ENCODE measurements at regions not wholly inside any gene's neighbourhood (a gene's known extent, or its start where the extent isn't known, plus 50 kb on each side); places are given as distances from the start of the nearest gene placed in this dataset.
A peak's percentile ranks its signal among the peaks of the same experiment; 100 is the strongest.

DNA sequence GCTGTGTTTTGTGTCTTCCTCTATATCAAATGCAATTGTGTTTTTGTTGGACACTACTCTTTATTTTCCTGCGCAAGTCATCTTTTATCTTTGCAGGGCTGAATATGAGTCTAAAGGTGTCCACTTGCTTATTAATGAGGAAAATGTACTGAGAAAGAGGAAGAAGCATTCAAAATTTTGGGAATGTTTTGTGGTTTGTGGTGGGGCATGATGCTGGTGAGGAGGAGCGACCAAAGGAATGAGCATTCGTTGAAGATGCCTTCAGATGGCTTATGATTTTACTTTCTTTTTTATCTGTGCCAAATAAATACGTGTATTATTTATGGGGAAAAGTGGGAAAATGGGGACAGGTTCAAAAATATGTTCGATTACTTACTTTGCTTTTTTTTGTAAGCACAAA lies 63.9 kb upstream of the SMIM21 start:
- no peak overlapping the region for H3K4me3 ChIP-seq (ENCODE audit: insufficient read depth, low read depth, low read length)
- no peaks in the 10 kb centered on the region for H3K79me2 ChIP-seq (ENCODE audit: insufficient read depth, low read length)
- H3K9me3 Mint-ChIP-seq (ENCODE audit: unreplicated experiment) = peaks cover 2% of the 10 kb centered on the region
- FAIRE-seq (no peak), DNase-seq (ENCODE audit: low read depth) (peak; percentile 56)
- H3K4me2 ChIP-seq (ENCODE audit: low read length) = no peak overlapping the region
- H3K4me1 ChIP-seq (ENCODE audit: insufficient read depth, low read length) = peaks cover 10% of the 10 kb centered on the region
- H3K4me1 Mint-ChIP-seq (ENCODE audit: low read depth, unreplicated experiment) = peaks cover 22% of the 10 kb centered on the region
- no peaks in the 10 kb centered on the region for H3K27me3 ChIP-seq (ENCODE audit: insufficient read depth, low read length)
- H3K4me3 Mint-ChIP-seq (ENCODE audit: unreplicated experiment) = no peak overlapping the region
- H3K27ac Mint-ChIP-seq (ENCODE audit: unreplicated experiment) = peak overlapping the region; percentile 67
- TF ChIP-seq, protein P1, sequence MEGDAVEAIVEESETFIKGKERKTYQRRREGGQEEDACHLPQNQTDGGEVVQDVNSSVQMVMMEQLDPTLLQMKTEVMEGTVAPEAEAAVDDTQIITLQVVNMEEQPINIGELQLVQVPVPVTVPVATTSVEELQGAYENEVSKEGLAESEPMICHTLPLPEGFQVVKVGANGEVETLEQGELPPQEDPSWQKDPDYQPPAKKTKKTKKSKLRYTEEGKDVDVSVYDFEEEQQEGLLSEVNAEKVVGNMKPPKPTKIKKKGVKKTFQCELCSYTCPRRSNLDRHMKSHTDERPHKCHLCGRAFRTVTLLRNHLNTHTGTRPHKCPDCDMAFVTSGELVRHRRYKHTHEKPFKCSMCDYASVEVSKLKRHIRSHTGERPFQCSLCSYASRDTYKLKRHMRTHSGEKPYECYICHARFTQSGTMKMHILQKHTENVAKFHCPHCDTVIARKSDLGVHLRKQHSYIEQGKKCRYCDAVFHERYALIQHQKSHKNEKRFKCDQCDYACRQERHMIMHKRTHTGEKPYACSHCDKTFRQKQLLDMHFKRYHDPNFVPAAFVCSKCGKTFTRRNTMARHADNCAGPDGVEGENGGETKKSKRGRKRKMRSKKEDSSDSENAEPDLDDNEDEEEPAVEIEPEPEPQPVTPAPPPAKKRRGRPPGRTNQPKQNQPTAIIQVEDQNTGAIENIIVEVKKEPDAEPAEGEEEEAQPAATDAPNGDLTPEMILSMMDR (IDR thresholded peaks at IDR 0.05; ENCODE audit: insufficient read depth, low read depth, low read length) = no peak
- no peak for TF ChIP-seq EZH2 (IDR thresholded peaks at IDR 0.05; ENCODE audit: insufficient read depth, low read length)
- no peaks in the 10 kb centered on the region for H3K36me3 Mint-ChIP-seq (ENCODE audit: low read depth, unreplicated experiment)
- no peaks in the 10 kb centered on the region for H3K36me3 ChIP-seq (ENCODE audit: insufficient read depth, low read length)
- H4K20me1 ChIP-seq (ENCODE audit: insufficient read depth, low read length) = no peaks in the 10 kb centered on the region
- H3K9me3 ChIP-seq (ENCODE audit: insufficient read depth, low read depth, low read length) = no peaks in the 10 kb centered on the region
- no peak overlapping the region for H2AFZ ChIP-seq (ENCODE audit: low read depth, low read length)
- no peak overlapping the region for H3K9ac ChIP-seq (ENCODE audit: low read length)
- no peak overlapping the region for H3K27ac ChIP-seq (ENCODE audit: low read depth, low read length)
- peaks cover 2% of the 10 kb centered on the region for H3K27me3 Mint-ChIP-seq (ENCODE audit: low read depth, unreplicated experiment)

DNA sequence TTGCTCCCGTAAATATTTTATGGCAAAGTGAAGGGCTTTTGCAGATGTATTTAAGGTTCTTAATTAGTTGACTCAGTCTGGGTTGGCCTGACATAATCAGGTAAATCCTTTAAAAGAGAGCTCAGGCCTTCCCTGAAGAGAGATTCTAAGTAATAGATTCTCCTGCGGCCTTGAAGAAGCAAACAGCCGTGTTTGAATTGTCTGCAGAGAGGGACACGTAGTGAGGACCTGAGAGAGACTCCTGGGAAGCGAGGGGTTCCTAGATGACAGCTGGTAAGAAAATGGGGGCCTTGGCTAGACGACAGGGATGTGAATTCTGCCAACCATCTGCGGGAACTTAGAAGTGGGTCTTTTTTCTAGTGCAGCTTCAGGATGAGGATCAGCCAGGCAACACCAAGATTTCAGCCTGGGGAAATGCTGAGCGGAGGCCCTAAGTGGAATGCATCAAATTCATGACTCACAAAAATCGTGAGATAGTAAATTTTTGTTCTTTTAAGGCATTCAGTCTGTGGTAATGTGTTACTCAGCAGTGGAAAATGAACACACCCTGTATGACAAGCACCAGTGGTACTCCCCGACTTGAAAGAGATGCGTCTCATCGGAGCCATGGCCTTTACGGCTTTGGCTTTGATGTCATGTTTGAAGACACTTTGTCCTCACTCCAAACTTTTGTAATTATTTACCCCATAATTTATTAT lies 62.1 kb upstream of the SMIM21 start:
- DNase-seq (ENCODE audit: low read depth) (peak; percentile 98), FAIRE-seq (peak; percentile 100)
- Mint-ChIP-seq H3K4me1 (ENCODE audit: low read depth, unreplicated experiment) (peaks cover 20% of the 10 kb centered on the region), H3K27me3 (ENCODE audit: low read depth, unreplicated experiment) (no peaks in the 10 kb centered on the region), H3K27ac (ENCODE audit: unreplicated experiment) (peak overlapping the region; percentile 100), H3K9me3 (ENCODE audit: unreplicated experiment) (peaks cover 2% of the 10 kb centered on the region), H3K36me3 (ENCODE audit: low read depth, unreplicated experiment) (no peaks in the 10 kb centered on the region), H3K4me3 (ENCODE audit: unreplicated experiment) (peak overlapping the region; percentile 58)
- Histone ChIP-seq H3K4me3 (ENCODE audit: insufficient read depth, low read depth, low read length) (no peak overlapping the region), H3K27ac (ENCODE audit: low read depth, low read length) (peak overlapping the region; percentile 94), H2AFZ (ENCODE audit: low read depth, low read length) (peak overlapping the region; percentile 74), H3K79me2 (ENCODE audit: insufficient read depth, low read length) (no peaks in the 10 kb centered on the region), H4K20me1 (ENCODE audit: insufficient read depth, low read length) (no peaks in the 10 kb centered on the region), H3K27me3 (ENCODE audit: insufficient read depth, low read length) (no peaks in the 10 kb centered on the region), H3K36me3 (ENCODE audit: insufficient read depth, low read length) (no peaks in the 10 kb centered on the region), H3K4me2 (ENCODE audit: low read length) (peak overlapping the region; percentile 75), H3K9ac (ENCODE audit: low read length) (peak overlapping the region; percentile 74), H3K4me1 (ENCODE audit: insufficient read depth, low read length) (peaks cover 10% of the 10 kb centered on the region), H3K9me3 (ENCODE audit: insufficient read depth, low read depth, low read length) (no peaks in the 10 kb centered on the region)
- TF ChIP-seq, protein P1 (IDR thresholded peaks at IDR 0.05; ENCODE audit: insufficient read depth, low read depth, low read length) = no peak
- TF ChIP-seq EZH2 (IDR thresholded peaks at IDR 0.05; ENCODE audit: insufficient read depth, low read length) = no peak

DNA sequence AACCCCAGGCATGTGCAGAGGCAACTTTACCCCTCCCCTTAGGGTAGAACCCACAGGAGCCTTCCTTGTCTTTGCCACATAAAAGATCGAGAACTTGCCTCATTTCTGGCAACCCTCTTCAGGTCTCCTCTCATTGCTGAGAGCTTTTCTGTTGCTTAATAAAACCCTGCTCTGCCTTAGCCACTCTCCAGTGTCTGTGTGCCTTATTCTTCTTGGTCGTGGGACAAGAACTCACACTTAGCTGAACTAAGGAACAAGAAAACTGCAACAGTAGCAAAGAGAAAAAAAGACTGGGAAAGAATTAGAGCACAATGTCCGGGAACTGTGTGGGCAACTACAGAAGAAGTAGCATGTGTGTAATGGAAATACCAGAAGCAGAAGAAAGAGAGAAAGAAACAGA lies 56.2 kb upstream of the SMIM21 start:
- Histone ChIP-seq H3K79me2 (ENCODE audit: insufficient read depth, low read length) (no peaks in the 10 kb centered on the region), H3K4me2 (ENCODE audit: low read length) (no peak overlapping the region), H3K9me3 (ENCODE audit: insufficient read depth, low read depth, low read length) (peaks cover 6% of the 10 kb centered on the region), H3K27ac (ENCODE audit: low read depth, low read length) (no peak overlapping the region), H3K4me1 (ENCODE audit: insufficient read depth, low read length) (no peaks in the 10 kb centered on the region), H4K20me1 (ENCODE audit: insufficient read depth, low read length) (no peaks in the 10 kb centered on the region), H3K36me3 (ENCODE audit: insufficient read depth, low read length) (no peaks in the 10 kb centered on the region), H3K9ac (ENCODE audit: low read length) (no peak overlapping the region), H2AFZ (ENCODE audit: low read depth, low read length) (no peak overlapping the region), H3K27me3 (ENCODE audit: insufficient read depth, low read length) (no peaks in the 10 kb centered on the region), H3K4me3 (ENCODE audit: insufficient read depth, low read depth, low read length) (no peak overlapping the region)
- Mint-ChIP-seq H3K27ac (ENCODE audit: unreplicated experiment) (no peak overlapping the region), H3K36me3 (ENCODE audit: low read depth, unreplicated experiment) (no peaks in the 10 kb centered on the region), H3K4me3 (ENCODE audit: unreplicated experiment) (no peak overlapping the region), H3K4me1 (ENCODE audit: low read depth, unreplicated experiment) (peaks cover 2% of the 10 kb centered on the region), H3K9me3 (ENCODE audit: unreplicated experiment) (peaks cover 18% of the 10 kb centered on the region), H3K27me3 (ENCODE audit: low read depth, unreplicated experiment) (no peaks in the 10 kb centered on the region)
- TF ChIP-seq EZH2 (IDR thresholded peaks at IDR 0.05; ENCODE audit: insufficient read depth, low read length) = no peak
- TF ChIP-seq, protein P1 (IDR thresholded peaks at IDR 0.05; ENCODE audit: insufficient read depth, low read depth, low read length) = no peak
- FAIRE-seq (no peak), DNase-seq (ENCODE audit: low read depth) (no peak)

Data from astrocyte (in vitro differentiated cells and primary cell).